ENCODE measurements at regions not wholly inside any gene's neighbourhood (a gene's known extent, or its start where the extent isn't known, plus 50 kb on each side); places are given as distances from the start of the nearest gene placed in this dataset.

DNA sequence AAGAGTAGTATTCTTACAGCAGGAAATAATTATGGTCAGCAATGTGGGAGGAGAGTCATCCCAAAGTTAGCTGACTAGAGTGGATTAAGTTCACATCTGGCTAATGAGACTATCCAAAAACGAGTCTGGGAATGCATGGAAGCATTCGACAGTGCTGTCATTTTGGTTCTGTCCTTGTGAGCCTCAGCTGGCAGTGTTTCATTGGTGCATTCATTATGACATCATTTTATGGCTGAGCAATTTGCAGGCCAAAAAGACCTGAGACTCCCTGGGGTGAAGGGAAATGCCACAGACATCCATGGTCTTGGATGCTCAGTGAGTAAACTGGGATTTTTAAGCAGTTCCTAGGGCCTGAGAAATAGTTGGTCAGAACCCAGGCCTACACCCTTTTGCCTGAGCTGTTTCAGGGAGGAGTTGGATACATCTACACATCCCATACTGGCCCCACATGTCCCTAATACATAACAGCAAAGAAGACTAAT lies 196.4 kb upstream of the CCN2 start:
- TF ChIP-seq, protein P1, sequence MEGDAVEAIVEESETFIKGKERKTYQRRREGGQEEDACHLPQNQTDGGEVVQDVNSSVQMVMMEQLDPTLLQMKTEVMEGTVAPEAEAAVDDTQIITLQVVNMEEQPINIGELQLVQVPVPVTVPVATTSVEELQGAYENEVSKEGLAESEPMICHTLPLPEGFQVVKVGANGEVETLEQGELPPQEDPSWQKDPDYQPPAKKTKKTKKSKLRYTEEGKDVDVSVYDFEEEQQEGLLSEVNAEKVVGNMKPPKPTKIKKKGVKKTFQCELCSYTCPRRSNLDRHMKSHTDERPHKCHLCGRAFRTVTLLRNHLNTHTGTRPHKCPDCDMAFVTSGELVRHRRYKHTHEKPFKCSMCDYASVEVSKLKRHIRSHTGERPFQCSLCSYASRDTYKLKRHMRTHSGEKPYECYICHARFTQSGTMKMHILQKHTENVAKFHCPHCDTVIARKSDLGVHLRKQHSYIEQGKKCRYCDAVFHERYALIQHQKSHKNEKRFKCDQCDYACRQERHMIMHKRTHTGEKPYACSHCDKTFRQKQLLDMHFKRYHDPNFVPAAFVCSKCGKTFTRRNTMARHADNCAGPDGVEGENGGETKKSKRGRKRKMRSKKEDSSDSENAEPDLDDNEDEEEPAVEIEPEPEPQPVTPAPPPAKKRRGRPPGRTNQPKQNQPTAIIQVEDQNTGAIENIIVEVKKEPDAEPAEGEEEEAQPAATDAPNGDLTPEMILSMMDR (IDR thresholded peaks at IDR 0.05; ENCODE audit: unreplicated experiment) = no peak
- H3K27me3 Mint-ChIP-seq (ENCODE audit: insufficient read depth, unreplicated experiment) = no peaks in the 10 kb centered on the region
- no peak overlapping the region for H3K4me3 Mint-ChIP-seq (ENCODE audit: unreplicated experiment)
- no peaks in the 10 kb centered on the region for H3K4me1 Mint-ChIP-seq (ENCODE audit: insufficient read depth, unreplicated experiment)
- CTCF ChIA-PET = interaction anchor here (1.0 to 1.2 kb wide), 2 partner anchors 223 to 224 kb away, joined by 3 read pairs; no protein-coding TSS in a partner anchor
- no peak for DNase-seq (ENCODE audit: unreplicated experiment)
- no peaks in the 10 kb centered on the region for H3K9me3 Mint-ChIP-seq (ENCODE audit: unreplicated experiment)
- POLR2A ChIA-PET = no interaction called here
- peaks cover 6% of the 10 kb centered on the region for H3K36me3 Mint-ChIP-seq (ENCODE audit: insufficient read depth, unreplicated experiment)
- no TSS peak for BruUV-seq (replicated peaks)
- intact Hi-C loops (cut with micrococcal nuclease) = no loop called here
- no peak overlapping the region for H3K27ac Mint-ChIP-seq (ENCODE audit: low read depth, unreplicated experiment)

DNA sequence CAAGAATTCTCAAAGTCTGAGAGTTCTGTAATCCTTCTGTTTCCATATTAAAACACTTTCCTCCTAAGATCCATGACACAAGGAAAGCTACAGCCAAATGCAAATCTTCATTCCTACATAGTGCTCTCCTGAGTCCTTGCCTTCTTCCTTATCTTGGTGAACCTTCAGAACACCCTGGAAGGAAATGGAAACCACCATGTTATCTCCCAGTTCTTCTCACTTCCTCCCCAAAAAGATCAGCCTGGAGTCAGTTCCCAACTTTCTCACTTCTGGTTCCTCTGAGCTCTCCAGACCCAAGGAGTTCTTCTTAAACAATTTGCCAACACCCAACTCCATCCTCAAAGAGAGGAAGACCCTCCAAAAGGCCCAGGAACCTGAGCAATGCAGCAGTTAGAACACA lies 193.3 kb upstream of the CCN2 start:
- Mint-ChIP-seq H3K9me3 (ENCODE audit: unreplicated experiment) (no peaks in the 10 kb centered on the region), H3K27me3 (ENCODE audit: insufficient read depth, unreplicated experiment) (no peaks in the 10 kb centered on the region), H3K27ac (ENCODE audit: low read depth, unreplicated experiment) (no peak overlapping the region), H3K4me3 (ENCODE audit: unreplicated experiment) (no peak overlapping the region), H3K4me1 (ENCODE audit: insufficient read depth, unreplicated experiment) (no peaks in the 10 kb centered on the region), H3K36me3 (ENCODE audit: insufficient read depth, unreplicated experiment) (peaks cover 6% of the 10 kb centered on the region)
- intact Hi-C loops (cut with micrococcal nuclease) = no loop called here
- CTCF ChIA-PET = interaction anchor here (0.6 kb wide), 1 partner anchor 1007 kb away, joined by 3 read pairs; no protein-coding TSS in a partner anchor
- TF ChIP-seq, protein P1 (IDR thresholded peaks at IDR 0.05; ENCODE audit: unreplicated experiment) = no peak
- BruUV-seq (replicated peaks) = no TSS peak
- DNase-seq (ENCODE audit: unreplicated experiment) = no peak
- POLR2A ChIA-PET = no interaction called here

DNA sequence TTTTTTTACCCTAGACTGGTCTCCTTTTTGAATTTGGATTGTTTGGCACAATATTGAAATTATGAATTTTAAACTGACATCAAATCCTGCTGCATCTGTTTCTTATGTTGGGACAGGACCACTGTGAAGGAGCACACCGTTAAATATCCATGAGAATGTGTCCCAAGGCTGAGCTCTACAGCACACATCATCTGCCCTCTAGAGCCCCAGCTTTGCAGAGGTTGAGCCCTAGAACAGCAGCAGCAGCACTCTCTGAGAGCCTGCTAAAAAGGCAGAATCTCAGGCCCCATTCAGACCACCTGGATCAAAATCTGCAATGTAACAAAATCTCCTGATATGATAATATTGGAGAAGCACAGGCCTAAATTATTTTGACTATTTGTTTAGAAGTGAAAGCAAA lies 192.1 kb upstream of the CCN2 start:
- ChIA-PET CTCF (interaction anchor here (1.7 kb wide), 1 partner anchor 219 kb away, joined by 3 read pairs; no protein-coding TSS in a partner anchor), POLR2A (no interaction called here)
- Mint-ChIP-seq H3K9me3 (ENCODE audit: unreplicated experiment) (no peaks in the 10 kb centered on the region), H3K4me1 (ENCODE audit: insufficient read depth, unreplicated experiment) (no peaks in the 10 kb centered on the region), H3K27ac (ENCODE audit: low read depth, unreplicated experiment) (no peak overlapping the region), H3K27me3 (ENCODE audit: insufficient read depth, unreplicated experiment) (no peaks in the 10 kb centered on the region), H3K36me3 (ENCODE audit: insufficient read depth, unreplicated experiment) (peaks cover 6% of the 10 kb centered on the region), H3K4me3 (ENCODE audit: unreplicated experiment) (no peak overlapping the region)
- TF ChIP-seq, protein P1 (IDR thresholded peaks at IDR 0.05; ENCODE audit: unreplicated experiment) = no peak
- BruUV-seq (replicated peaks) = no TSS peak
- DNase-seq (ENCODE audit: unreplicated experiment) = no peak
- intact Hi-C loops (cut with micrococcal nuclease) = no loop called here

DNA sequence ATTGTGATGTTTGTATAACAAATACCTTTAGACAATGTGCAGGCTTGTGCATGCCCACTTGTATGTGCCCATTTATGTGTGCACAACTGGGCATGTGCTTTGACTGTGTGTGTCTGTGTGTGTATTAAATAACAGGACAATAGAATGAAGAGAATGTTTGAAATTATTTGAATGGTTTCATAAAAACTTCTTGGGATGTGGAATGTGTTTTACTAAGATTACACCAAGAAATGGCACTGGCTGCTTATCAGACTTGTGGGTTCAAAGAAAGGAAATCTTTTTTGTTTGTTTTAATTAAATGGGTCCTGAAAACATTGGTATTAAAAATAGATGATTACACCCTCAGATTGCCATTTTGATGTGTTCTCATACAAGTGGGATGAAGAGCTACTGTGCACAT lies 191.6 kb upstream of the CCN2 start:
- no TSS peak for BruUV-seq (replicated peaks)
- ChIA-PET CTCF (interaction anchor here (0.9 to 1.7 kb wide), 2 partner anchors 193 to 218 kb away, joined by 3 read pairs; no protein-coding TSS in a partner anchor), POLR2A (no interaction called here)
- intact Hi-C loops (cut with micrococcal nuclease) = no loop called here
- Mint-ChIP-seq H3K27me3 (ENCODE audit: insufficient read depth, unreplicated experiment) (no peaks in the 10 kb centered on the region), H3K9me3 (ENCODE audit: unreplicated experiment) (no peaks in the 10 kb centered on the region), H3K36me3 (ENCODE audit: insufficient read depth, unreplicated experiment) (peaks cover 6% of the 10 kb centered on the region), H3K4me1 (ENCODE audit: insufficient read depth, unreplicated experiment) (no peaks in the 10 kb centered on the region), H3K27ac (ENCODE audit: low read depth, unreplicated experiment) (no peak overlapping the region), H3K4me3 (ENCODE audit: unreplicated experiment) (no peak overlapping the region)
- no peak for DNase-seq (ENCODE audit: unreplicated experiment)
- TF ChIP-seq, protein P1 (IDR thresholded peaks at IDR 0.05; ENCODE audit: unreplicated experiment) = no peak
